A204.1 (cell line): ENCODE measurements at regions not wholly inside any gene's neighbourhood (a gene's known extent, or its start where the extent isn't known, plus 50 kb on each side); places are given as distances from the start of the nearest gene placed in this dataset.

Experiments
- FAIRE-seq: peaks from 2 replicates; lab custom pipeline; 2012; peaks lifted over from hg19 to GRCh38; lab: Jason Lieb, UNC

DNA sequence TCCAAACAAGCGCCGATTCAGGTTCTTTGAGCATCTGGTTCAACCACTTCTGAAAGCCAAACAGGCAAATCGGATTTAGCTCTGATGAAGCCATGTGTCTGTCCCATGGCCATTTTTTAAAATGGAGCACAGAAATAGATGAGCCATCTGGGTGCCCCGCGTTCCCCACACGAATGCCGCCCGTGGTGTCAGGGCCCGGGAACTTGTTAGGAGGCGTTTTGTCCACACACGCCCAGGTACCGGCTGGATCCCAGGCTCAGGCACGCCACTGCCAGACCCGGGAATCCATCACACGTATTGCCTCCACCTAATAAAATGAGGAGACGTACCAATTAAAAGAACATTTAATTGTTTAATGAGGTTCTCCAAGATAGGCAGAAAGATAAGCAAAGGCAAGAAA lies 374.4 kb upstream of the SALL3 start:
- no peak for FAIRE-seq

DNA sequence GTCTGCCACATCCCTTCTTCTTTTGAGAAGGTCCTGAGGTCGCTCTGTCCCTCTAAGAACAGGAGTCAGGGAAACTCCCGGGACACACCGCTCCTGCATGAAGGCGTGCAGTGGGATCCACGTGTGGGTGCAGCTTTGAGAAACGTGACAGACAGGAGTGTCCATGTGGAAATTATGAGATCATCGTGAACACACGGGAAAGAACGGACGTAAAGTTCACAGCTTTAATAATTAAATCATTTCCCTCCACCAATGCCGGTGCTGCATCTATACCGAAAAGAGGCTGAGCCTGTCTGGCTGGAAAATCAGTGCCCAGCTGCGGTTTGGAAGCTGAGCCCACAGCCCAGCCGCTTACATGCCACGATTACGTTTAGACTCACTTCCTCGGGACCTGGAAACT lies 372.4 kb upstream of the SALL3 start:
- FAIRE-seq, result no peak

DNA sequence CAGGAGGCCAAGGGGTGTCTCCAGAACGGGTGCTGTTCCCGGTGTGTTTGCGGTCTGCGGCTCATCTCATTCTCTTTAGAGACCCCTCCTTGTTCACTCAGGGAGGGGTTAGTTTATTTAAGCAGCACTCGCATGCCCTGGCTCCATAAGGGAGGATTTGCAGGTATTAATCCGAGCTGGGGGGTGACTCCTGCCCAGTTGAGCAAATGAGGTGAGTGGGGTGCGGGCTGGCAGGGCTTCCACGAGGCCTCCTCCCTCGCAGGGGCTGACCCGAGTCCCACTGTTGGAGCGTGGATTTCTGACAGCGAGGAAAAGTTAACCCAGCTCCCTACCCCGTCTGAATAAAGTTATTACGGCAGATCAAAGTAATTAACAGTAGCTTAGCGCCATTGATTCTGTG lies 371.8 kb upstream of the SALL3 start:
- no peak for FAIRE-seq

DNA sequence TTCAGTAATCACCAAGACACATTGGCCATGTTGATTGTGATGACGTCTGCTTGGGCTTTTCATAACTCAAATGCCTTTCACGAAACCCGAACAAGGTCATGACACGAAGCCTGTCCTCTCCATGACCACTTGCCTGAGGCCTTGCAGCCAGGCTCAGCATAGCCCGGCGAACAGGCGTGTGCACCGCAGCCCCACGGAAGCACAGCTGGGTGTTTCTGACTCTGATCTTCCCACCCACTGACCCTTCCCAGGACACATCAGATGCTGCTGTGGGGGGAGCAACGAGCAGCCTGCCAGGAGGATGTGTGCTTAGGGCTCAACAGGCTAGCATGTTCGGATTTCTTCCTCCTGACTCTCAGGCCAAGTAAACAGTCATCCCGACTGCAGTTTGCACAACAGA lies 369.4 kb upstream of the SALL3 start:
- FAIRE-seq, result no peak

DNA sequence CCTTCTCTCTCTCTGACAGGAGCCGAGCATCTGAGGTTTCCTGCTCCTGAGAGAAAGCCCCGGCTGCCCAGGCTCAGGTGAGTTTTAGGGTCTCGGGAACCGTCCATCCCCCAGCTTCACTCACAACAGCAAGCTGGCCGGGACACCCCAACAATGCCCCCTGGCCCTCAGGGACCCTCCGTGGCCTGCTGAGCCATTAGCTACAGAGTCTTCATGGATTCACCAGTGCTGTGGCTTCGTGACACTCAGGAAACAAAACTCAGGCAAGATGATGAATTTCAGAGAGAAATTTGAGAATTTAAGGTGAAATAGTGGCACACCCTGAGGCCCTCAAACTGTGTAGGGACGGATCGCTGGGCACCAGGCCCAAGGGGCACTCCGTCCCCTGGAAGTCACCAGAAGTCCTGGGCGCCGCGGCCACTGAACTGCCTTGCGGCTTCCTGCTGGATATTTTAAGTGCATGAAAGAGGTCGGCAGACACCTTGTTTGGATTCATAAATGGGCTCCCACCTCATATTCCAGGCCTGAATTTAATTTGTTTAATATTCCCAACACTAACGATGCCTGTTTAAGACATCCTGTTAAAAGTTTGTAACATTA lies 368.3 kb upstream of the SALL3 start:
- FAIRE-seq, result no peak

DNA sequence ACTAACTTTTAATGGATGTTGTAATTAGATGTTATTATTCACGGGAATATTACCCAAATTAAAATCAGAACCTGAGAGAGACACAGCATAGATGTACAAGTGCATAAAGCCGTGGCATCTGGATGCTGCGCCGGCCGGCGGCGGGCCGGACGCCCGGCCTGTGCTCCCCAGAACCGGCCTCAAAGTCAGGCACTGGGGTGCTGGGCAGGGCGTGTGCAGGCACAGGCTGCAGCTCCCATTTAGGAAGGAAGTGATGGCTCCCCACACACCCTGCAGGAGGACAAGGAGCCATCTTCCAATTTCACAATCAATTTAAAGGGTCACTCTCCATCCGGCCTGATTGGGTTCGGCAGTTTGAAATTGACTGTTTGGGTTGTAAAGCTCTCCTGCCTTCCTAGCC lies 367.7 kb upstream of the SALL3 start:
- FAIRE-seq, result no peak

DNA sequence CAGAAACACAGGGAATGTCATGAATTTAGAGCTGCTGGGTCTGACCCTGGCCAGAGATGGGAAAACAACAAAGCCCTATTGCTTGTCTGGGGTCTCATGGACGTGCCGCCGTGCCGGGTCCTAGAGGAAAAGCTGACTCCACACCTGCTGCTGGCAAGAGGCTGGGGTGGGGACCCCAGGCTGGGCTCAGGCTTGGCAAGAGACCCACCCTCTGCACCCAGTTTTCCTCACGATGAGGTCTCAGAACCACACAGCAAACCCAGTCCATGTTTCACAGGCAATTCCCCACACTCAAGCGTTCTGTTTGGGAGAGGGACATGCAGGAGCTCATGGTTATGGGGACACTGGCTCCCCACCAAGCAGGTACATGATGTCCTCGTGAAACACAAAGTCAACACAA lies 367.3 kb upstream of the SALL3 start:
- FAIRE-seq, result no peak

DNA sequence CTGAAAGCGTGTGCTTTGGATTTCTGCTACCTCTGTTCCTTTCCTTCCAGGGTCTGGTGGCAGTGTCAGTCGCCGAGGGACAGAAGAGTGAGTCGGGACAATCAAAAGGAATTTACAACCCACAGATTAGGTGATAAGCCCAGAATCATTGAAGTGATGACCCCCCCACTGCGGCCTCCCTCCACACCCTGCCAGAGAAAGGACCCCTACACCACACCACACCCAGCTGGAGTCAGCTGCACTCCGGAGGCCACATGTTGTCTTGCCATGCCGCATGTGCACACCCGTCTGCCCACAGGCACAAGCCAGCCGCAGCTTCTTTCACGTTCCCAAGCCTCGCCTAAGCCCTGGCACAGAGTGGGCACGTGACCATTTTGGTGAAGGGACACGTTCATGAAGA lies 366.8 kb upstream of the SALL3 start:
- no peak for FAIRE-seq

DNA sequence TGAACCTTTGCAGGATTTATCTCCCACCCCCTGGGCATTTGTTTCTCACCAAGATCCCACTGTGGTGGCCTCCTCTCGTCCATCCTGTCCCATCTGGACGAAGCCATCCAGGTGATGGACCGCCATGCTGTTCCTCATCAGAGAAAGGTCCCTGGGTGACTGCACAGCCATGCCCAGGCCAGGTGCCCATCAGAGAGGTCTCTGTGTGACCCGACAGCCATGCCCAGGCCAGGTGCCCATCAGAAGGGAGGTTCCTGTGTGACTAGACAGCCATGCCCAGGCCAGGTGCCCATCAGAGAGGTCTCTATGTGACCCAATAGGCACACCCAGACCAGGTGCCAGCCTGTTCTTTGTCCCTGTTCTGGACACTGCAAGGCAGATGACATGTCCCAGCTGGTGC lies 360.9 kb upstream of the SALL3 start:
- no peak for FAIRE-seq

DNA sequence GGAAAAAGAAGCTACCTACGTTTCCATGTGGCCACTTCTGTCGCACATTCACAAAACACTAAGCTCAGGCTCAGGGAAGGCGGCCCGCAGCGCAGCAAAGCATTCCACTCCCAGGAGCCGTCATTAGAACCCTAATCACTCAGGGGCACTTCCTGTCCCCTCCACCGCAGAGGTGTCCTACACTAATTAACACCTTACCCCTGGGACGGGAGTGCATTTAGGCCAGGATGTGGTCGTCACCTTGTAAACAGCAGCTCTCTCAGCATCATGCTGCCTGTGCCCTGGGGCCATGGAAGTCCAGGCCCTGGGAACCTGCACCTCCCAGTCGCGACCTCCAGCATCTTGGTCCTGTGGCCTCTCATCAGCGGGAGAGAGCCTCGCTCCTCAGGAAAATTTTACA lies 359.8 kb upstream of the SALL3 start:
- no peak for FAIRE-seq

DNA sequence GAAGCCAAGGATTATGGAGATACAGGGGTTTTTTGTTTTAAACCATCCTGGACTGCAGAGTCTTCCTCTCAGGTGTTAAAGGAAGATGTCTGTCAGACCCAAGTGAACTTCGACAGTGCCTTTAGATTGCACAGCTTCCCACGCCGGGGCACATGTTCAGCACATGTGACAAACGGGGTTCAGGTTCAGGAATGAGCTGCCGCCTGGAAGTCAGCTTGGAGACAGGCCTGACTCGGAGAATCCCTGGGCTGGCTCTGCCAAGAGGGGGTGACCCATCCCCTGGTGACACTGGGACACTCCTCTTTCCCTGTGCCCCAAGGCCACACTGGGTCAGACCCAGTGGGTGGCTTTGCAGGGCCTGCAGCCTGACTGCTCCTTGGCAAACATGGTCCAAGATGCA lies 359.3 kb upstream of the SALL3 start:
- FAIRE-seq, result no peak

DNA sequence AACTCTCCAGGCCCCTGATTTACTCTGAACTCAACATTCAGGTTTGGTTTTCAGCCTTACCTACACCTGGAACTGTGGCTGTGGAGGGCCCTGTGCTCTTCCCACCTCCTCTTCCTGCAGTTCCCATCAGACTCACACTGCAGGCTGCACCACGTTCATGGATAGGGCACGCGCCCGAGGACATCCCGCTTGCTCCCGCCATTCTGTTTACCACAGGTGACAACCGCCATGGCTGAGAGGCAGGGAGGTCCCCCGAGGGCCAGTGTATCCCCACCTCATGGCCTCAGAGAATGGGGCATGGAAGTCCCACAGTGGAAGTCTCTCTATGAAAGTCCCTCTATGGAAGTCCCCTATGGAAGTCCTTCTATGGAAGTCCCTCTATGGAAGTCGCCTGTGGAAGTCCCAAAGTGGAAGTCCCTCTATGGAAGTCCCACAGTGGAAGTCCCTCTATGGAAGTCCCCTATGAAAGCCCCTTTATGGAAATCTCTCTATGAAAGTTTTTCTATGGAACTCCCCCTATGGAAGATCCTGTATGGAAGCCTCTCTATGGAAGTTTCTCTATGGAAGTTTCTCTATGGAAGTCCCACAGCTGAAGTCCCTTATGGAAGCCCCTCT lies 358.4 kb upstream of the SALL3 start:
- no peak for FAIRE-seq

DNA sequence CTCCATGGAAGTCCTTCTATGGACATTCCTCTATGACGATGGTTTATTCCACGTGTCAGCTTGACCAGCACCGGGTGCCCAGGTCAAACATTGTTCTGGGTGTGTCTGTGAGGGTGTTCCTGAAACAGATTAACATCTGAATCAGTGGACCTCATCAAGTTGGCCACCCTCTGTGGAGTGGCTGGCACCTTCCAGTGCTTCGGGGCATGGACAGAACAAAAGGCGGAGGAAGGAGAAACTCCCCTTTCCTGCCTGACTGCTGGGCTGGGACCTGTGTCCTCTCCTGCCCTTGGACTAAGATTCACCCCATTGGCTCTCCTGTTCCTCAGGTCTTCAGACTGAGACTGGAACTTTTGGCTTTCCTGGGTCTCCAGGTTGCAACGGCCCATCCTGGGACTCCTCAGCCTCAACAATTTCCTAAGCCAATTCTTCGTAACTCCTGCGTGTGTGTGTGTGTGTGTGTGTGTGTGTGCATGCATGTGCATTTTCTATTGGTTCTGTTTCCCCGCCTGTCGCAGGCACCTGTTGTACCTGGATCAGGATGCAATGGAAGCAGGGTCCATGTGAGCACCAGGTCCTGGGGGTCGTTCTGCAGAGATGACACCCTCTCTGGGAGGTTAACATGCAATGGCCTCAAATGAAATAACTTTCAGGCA lies 357.2 kb upstream of the SALL3 start:
- no peak for FAIRE-seq

DNA sequence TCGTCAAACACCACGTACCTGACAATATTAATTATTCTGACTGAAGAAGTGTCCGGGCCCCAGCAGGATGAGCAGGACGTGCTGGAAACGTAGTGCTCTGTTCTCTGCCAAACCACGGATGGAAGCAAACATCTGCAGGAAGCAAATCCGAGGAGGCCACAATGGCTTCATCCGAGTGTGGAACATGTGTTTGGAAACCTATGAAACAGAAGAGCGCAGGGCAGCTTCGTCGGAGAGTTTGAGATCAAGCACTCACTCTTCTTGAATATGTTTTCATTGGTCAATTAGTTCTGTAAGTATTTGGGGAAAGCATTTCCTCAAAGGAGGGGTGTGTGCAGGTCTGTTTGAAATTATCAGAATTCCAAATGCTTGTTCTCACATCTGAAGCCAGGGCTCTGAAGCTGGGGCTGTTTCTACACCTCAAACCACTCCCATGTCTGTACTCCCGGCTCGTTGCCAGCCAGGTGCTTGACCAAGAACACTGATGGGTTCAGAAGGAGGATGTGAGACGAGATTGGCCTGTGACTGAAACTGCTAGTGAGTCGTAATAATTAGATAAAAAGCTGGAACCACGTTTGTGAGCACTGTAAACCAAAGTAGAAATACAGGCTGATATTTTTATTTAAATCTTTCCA lies 356.6 kb upstream of the SALL3 start:
- no peak for FAIRE-seq

DNA sequence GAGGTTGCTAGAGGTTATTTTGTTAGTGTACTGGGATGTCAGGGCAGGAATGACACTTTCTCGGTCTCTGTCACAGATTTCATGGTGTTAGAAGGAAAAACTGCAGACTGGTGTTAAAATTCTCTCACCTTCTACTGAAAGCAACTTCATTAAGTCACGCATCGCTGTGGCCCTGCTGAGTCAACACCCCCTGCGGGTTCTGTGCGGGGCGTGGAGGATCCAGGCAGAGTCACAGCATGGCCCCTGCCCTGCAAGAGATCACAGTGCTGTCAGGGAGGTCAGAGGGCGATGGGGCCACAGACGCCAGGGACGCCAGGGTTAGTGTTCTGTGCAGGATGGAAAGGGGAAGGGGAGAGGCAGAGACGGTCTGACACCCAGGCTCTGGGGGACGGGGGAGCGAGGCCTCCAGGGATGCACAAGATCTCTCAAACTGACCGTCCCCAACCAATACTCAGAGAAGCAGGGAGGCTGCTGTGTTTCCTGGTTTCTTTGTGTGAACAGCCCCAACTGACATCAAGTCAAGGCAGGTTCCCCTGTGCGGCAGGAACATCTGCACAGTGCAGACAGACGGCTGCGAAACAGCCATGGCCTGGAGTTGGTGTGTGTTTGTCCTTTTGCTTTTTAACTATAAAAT lies 354.9 kb upstream of the SALL3 start:
- no peak for FAIRE-seq

DNA sequence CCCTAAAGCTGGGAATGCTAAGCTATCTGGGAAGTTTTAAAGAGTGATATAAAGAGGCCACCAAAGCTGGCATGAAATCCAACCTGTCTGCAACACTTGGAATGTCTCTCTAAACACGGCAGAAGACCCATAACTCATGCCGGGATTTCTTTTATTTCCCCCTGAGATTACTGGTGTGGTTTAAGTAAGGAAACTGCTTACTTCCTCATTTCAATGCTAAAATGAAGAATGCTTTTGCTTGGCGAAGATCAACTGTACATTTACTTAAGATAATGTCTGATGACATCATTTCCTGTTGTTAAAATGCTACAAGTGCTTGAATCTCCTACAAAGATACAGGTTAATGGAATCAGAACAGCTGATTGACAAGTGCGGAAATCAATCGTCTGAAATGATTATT lies 353.8 kb upstream of the SALL3 start:
- FAIRE-seq, result no peak

DNA sequence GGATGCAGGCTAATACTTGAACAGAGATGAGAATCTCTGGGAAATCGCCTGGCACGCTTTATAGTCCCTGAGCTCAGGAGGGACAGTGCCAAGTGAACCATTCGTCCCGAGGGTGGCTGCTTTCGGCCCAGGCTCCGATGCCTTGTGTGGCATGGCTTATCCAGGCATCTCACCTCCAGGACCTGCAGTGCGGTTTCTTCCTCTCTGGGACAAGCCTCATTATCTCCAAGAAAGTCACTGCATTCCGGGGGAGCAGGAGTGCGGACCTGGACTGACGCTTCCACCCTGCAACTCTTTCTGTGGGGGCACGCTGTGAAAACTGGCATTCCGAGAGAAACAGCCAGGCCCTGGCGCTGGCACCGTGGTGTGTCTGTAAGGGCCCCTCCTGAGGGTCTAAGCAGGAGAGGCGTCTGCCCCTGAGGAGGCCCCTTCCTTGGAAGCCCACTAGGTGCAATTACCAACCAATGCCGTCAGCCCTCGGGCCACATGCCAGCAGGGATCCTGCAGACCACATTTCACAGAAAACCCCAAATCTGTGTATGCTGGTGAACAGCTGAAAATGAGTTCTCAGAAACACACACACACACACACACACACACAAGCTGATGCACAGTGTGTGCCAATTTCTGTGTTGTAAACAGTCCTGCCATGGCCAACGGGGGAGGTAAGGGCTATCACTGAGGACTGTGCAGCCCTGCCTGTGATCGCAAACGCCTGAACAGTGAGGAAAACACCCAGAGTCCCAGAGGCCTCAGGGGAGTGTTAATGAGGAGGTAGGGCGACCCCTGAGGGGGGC lies 351.9 kb upstream of the SALL3 start:
- FAIRE-seq, result no peak

DNA sequence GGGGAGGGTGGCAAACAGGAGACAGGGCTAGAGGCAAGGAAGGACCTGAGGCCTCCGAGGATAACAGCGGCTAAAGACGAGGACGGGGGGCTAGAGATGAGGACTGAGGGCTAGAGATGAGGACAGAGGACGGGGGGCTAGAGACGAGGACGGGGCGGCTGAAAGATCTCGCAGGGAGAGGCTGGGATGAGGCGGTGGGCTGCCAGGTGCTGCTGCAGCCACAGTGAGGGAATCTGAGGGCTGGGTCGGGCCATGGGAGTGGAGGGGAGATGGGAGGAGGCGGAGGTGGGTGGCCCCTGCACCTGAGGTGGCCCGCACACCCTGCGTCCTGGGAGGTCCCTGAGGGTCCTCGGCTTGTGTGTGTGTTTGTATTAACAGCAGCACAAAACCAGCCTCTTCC lies 350.2 kb upstream of the SALL3 start:
- no peak for FAIRE-seq

DNA sequence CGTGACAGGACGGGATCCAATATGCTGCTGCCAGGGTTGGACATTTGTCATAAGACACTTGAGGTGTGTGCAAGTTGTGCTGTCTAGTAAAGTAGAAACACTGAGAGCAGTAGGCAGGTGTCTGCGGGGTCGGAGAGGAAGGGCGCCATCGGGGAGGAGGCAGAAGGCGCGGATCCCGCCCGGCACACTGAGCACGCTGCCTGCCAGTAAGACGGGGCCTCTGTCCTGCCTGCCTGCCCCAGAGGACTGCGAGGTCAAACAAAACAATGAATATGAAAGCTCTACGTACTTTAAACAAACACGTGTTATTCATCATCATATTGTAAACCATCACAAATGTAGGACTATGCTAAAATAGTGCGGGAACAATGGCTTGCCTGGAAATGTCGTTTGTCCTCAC lies 349.3 kb upstream of the SALL3 start:
- no peak for FAIRE-seq

DNA sequence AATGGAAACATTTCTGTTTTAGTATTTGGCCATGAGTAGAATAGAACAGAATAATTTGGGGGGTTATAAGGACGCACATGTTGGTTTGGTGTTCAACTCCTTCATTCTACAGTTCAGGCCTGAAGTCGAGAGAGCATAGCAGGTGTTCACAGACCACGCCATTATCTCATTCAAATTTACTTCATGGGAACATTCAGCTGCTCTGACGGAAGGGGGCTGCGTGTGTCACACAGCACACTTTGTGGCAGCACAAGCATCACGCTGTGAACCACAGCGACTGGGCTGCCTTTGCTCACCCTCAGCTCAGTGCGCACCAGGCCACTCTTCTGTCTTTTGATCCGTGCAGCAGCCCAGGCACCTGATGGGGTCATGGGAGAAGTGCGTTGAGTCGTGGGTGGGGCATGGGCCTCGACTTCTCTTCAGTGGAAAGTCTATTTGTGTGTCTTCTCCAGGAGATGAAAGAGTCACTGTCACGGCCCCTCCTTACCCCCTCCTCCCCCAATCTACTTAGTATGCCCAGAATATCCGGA lies 348.6 kb upstream of the SALL3 start:
- FAIRE-seq, result no peak

DNA sequence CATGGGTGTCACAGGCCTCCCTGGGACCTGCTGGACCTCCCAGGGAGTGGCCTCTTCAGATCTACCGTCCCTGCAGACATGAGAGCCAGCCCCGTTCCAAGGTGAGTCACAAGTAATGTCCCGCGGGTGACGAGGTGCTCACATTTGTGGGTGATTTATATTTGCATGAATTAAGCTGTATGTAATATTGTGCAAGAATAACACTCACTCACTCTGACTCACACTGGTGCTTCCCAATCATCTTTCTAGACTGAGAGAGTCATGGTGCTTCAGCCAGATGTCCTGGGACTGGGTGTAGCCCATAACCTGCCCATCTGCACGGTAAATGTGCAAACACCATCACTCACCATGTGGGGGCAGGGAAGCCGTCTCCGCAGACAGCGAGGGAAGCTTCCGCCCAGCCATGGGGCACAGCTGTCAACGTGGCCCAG lies 347.5 kb upstream of the SALL3 start:
- no peak for FAIRE-seq

DNA sequence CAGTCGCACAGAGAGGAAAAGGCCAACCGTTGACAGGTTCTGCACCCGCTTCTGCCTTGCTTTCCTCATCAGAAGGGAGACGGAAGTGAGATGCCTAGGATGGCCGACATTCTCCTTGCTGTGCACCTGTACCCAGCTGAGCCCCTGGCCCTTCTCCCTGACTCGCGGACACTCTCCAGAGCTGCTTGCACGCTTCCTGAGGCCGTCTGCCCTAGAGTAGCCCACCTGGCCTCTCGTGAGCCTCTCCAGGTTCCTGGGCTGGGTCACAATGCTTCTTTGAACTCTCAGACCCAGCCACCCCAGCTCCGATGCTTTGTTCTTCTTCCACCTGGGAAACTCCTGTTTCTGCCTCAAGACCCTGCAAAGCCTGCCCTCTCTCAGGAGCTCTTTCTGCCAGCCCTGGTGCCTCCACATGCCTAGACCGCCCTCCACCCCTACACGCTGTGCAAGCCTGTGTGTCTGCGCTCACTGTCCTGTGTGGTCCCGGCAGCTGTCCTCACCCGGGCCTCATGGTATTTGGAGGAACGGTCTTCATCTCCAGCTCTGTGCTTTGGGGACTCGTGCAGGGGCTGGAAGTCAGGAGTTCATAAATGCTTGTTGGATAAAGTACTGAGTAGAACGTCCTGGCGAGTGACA lies 345.4 kb upstream of the SALL3 start:
- no peak for FAIRE-seq
